SH-SY5Y (cell line): ENCODE measurements at regions not wholly inside any gene's neighbourhood (a gene's known extent, or its start where the extent isn't known, plus 50 kb on each side); places are given as distances from the start of the nearest gene placed in this dataset.

Source experiments
- GATA2 ChIP-seq: IDR thresholded peaks from 2 replicates; pipeline ENCODE4 v1.6.1; 2011; ENCODE audit warnings: mild to moderate bottlenecking, low read depth, low read length
- GATA3 ChIP-seq: IDR thresholded peaks from 2 replicates; pipeline ENCODE4 v1.6.1; 2011; ENCODE audit warnings: low read depth, mild to moderate bottlenecking, low read length, moderate library complexity

DNA sequence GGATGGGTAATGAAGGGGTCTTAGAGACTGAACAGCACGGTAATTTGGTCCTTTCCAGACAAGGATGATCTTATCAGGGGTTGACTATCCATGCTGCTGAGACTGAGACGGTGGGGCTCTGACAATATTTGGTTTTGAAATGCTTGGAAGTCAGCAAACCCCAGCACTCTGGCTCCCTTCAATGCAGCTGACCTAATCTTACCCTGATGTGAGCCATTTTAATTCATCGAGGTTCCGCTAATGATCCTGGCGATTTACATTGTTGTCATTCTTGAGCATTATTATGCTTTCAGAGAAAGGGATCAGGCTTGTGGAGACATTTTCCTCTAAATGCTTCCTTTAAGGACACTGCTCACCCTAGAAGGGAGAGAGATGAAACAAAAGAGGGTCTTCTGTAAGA, 114.6 kb upstream of the BMPER start:
- TF ChIP-seq GATA2 = 0 out of 2 replicates have a peak, but pooled peaks have one; percentile 10
- TF ChIP-seq GATA3 = no peak
